ENCODE measurements at regions not wholly inside any gene's neighbourhood (a gene's known extent, or its start where the extent isn't known, plus 50 kb on each side); places are given as distances from the start of the nearest gene placed in this dataset.
"Not testable (repeated sequence)": the region's sequence is repeated elsewhere in the genome, so short reads cannot be mapped to it uniquely, and the experiment has no call there.

DNA sequence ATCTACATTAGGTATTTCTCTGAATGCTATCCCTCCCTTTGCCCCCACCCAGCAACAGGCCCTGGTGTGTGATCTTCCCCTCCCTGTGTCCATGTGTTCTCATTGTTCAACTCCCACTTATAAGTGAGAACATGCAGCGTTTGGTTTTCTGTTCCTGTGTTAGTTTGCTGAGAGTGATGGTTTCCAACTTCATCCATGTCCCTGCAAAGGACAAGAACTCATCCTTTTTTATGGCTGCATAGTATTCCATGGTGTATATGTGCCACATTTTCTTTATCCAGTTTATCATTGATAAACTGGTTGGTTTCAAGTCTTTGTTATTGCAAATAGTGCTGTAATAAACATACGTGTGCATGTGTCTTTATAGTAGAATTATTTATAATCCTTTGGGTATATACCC, 55.5 kb upstream of the RASA1 start:
- not testable (repeated sequence) for DNase-seq

DNA sequence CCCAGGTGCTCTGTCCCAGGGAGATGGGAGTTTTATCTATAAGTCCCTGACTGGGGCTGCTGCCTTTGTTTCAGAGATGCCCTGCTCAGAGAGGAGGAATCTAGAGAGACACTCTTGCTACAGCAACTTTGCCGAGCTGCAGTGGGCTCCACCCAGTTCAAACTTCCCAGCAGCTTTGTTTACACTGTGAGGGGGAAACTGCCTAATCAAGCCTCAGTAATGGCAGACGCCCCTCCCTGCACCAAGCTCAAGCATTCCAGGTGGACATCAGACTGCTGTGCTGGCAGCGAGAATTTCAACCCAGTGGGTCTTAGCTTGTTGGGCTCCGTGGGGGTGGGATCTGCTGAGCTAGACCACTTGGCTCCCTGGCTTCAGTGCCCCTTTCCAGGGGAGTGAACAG, 50.2 kb upstream of the RASA1 start:
- DNase-seq: not testable (repeated sequence)
